H9 (cell line): ENCODE measurements at regions not wholly inside any gene's neighbourhood (a gene's known extent, or its start where the extent isn't known, plus 50 kb on each side); places are given as distances from the start of the nearest gene placed in this dataset.

Source experiments
- DNase-seq: peaks from one replicate; pipeline ENCODE4 v3.0.0-alpha.2; 2017
- H2AFZ ChIP-seq: one replicate; pipeline ENCODE4 v1.6.1; 2013; ENCODE audit warnings: mild to moderate bottlenecking, low read length, control low read depth, moderate library complexity
- H2AK5ac ChIP-seq: 2 replicates; pipeline ENCODE4 v1.6.1; 2013; ENCODE audit warnings: low read length, control low read depth, mixed read lengths; ENCODE audit not compliant: insufficient read length
- H2BK120ac ChIP-seq: one replicate; pipeline ENCODE4 v1.6.1; 2013; ENCODE audit warnings: low read depth, mild to moderate bottlenecking, low read length, control low read depth, inconsistent platforms; ENCODE audit not compliant: poor library complexity, severe bottlenecking
- H2BK12ac ChIP-seq: 2 replicates; pipeline ENCODE4 v1.6.1; 2013; ENCODE audit warnings: low read length, control low read depth, mixed read lengths, low read depth; ENCODE audit not compliant: insufficient read length
- H2BK15ac ChIP-seq: 2 replicates; pipeline ENCODE4 v1.6.1; 2013; ENCODE audit warnings: low read depth, low read length, control low read depth
- H2BK20ac ChIP-seq: one replicate; pipeline ENCODE4 v1.6.1; 2013; ENCODE audit warnings: low read depth, mild to moderate bottlenecking, low read length, control low read depth, inconsistent platforms; ENCODE audit not compliant: poor library complexity, severe bottlenecking
- H2BK5ac ChIP-seq: 2 replicates; pipeline ENCODE4 v1.6.1; 2013; ENCODE audit warnings: low read length, control low read depth, mixed read lengths; ENCODE audit not compliant: insufficient read length
- H3K14ac ChIP-seq: 2 replicates; pipeline ENCODE4 v1.6.1; 2013; ENCODE audit warnings: low read length, control low read depth; ENCODE audit not compliant: insufficient read depth
- H3K18ac ChIP-seq: 2 replicates; pipeline ENCODE4 v1.6.1; 2013; ENCODE audit warnings: low read depth, mild to moderate bottlenecking, mixed read lengths, low read length, control low read depth; ENCODE audit not compliant: insufficient read length
- H3K23ac ChIP-seq: 2 replicates; pipeline ENCODE4 v1.6.1; 2013; ENCODE audit warnings: low read length, control low read depth, mixed read lengths, low read depth; ENCODE audit not compliant: insufficient read length
- H3K23me2 ChIP-seq: 2 replicates; pipeline ENCODE4 v1.6.1; 2013; ENCODE audit warnings: low read depth, mild to moderate bottlenecking, mixed read lengths, low read length, control low read depth; ENCODE audit not compliant: insufficient read length, poor library complexity, severe bottlenecking
- H3K27ac ChIP-seq: 2 replicates; pipeline ENCODE4 v1.5.1; 2013; ENCODE audit warnings: low read length, control low read depth, mixed read lengths, low read depth; ENCODE audit not compliant: insufficient read length
- H3K27me3 ChIP-seq: 2 replicates; pipeline ENCODE4 v1.6.1; 2013; ENCODE audit warnings: low read length, control low read depth, inconsistent platforms; ENCODE audit not compliant: insufficient read depth
- H3K4ac ChIP-seq: 2 replicates; pipeline ENCODE4 v1.6.1; 2013; ENCODE audit warnings: low read depth, mild to moderate bottlenecking, control low read depth, inconsistent platforms, low read length, moderate library complexity
- H3K4me1 ChIP-seq: 2 replicates; pipeline ENCODE4 v1.6.1; 2013; ENCODE audit warnings: low read length, control low read depth, inconsistent platforms; ENCODE audit not compliant: insufficient read depth
- H3K4me2 ChIP-seq: 2 replicates; pipeline ENCODE4 v1.6.1; 2013; ENCODE audit warnings: low read length, control low read depth, mixed read lengths; ENCODE audit not compliant: insufficient read length, insufficient read depth
- H3K56ac ChIP-seq: 2 replicates; pipeline ENCODE4 v1.6.1; 2013; ENCODE audit warnings: low read depth, mild to moderate bottlenecking, mixed read lengths, low read length, control low read depth; ENCODE audit not compliant: insufficient read length
- H3K79me1 ChIP-seq: 2 replicates; pipeline ENCODE4 v1.6.1; 2013; ENCODE audit warnings: low read depth, mild to moderate bottlenecking, moderate library complexity, low read length, control low read depth, inconsistent platforms; ENCODE audit not compliant: insufficient read depth, poor library complexity, severe bottlenecking
- H3K79me2 ChIP-seq: 2 replicates; pipeline ENCODE4 v1.6.1; 2013; ENCODE audit warnings: low read length, control low read depth, inconsistent platforms; ENCODE audit not compliant: insufficient read depth
- H3K9ac ChIP-seq: 2 replicates; pipeline ENCODE4 v1.6.1; 2013; ENCODE audit warnings: low read length, control low read depth, mixed read lengths; ENCODE audit not compliant: insufficient read length; ENCODE audit errors: extremely low read depth
- H3K9me3 ChIP-seq: one replicate; pipeline ENCODE4 v1.6.1; 2013; ENCODE audit warnings: low read depth, low read length, inconsistent platforms; ENCODE audit not compliant: control insufficient read depth
- H3T11ph ChIP-seq: one replicate; pipeline ENCODE4 v1.6.1; 2013; ENCODE audit warnings: mild to moderate bottlenecking, low read length, control low read depth, inconsistent platforms
- H4K20me1 ChIP-seq: one replicate; pipeline ENCODE4 v1.6.1; 2013; ENCODE audit not compliant: control insufficient read depth, insufficient read length, insufficient read depth
- H4K5ac ChIP-seq: 2 replicates; pipeline ENCODE4 v1.6.1; 2013; ENCODE audit warnings: low read depth, mild to moderate bottlenecking, mixed read lengths, low read length, control low read depth; ENCODE audit not compliant: insufficient read length
- H4K8ac ChIP-seq: replicated peaks from 2 replicates; pipeline ENCODE4 v1.6.1; 2013; ENCODE audit warnings: low read length, control low read depth, mixed read lengths, low read depth; ENCODE audit not compliant: insufficient read length
- H4K91ac ChIP-seq: 2 replicates; pipeline ENCODE4 v1.6.1; 2013; ENCODE audit warnings: low read depth, mild to moderate bottlenecking, moderate library complexity, mixed read lengths, low read length, control low read depth; ENCODE audit not compliant: insufficient read length
- H3K27ac Mint-ChIP-seq, 3 experiments: 2 replicates in 2 of 3; 3 replicates in 1 of 3; pipeline ENCODE4 v1.8.0; 2020 to 2021; ENCODE audit warnings: mixed read lengths in 3 of 3, mild to moderate bottlenecking in 1 of 3, moderate library complexity in 1 of 3
- H3K27me3 Mint-ChIP-seq: 2 replicates; pipeline ENCODE4 v1.8.0; 2021; ENCODE audit warnings: low read depth, mild to moderate bottlenecking, moderate library complexity, mixed read lengths
- H3K36me3 Mint-ChIP-seq, 3 experiments: 2 replicates in 2 of 3; 3 replicates in 1 of 3; pipeline ENCODE4 v1.8.0; 2020 to 2021; ENCODE audit warnings: low read depth in 3 of 3, mixed read lengths in 3 of 3; ENCODE audit not compliant: insufficient read depth in 1 of 3
- H3K4me1 Mint-ChIP-seq, 2 experiments: 2 replicates each; pipeline ENCODE4 v1.8.0; 2020; ENCODE audit warnings: mixed read lengths in 2 of 2
- H3K4me3 Mint-ChIP-seq, 2 experiments: 2 replicates in 1 of 2; 3 replicates in 1 of 2; pipeline ENCODE4 v1.8.0; 2020 to 2021; ENCODE audit warnings: mild to moderate bottlenecking in 2 of 2, mixed read lengths in 2 of 2, moderate library complexity in 1 of 2
- H3K9me3 Mint-ChIP-seq, 2 experiments: 2 replicates in 1 of 2; 3 replicates in 1 of 2; pipeline ENCODE4 v1.8.0; 2020; ENCODE audit warnings: mild to moderate bottlenecking in 2 of 2, mixed read lengths in 2 of 2, moderate library complexity in 1 of 2
- WGBS: extraction: QIAGEN DNeasy Blood & Tissue Kit; methylation state at CpG from one replicate; pipeline ENCODE4 v1.1.7; 2013; ENCODE audit warnings: missing lambda C conversion rate, low lambda C conversion rate, mixed read lengths; ENCODE audit not compliant: insufficient read length; ENCODE audit errors: extremely low coverage; 5-methylcytosine and 5-hydroxymethylcytosine counted together
- TF ChIP-seq, protein P1 (sequence below): fragments of 200-600 bp; sonication (generic); conservative IDR thresholded peaks from 3 replicates; pipeline ENCODE4 v1.8.0; 2021; ENCODE audit warnings: antibody characterized with exemption, mild to moderate bottlenecking

GRCh38 chr3:64852738-64853137 lies 164.9 kb upstream of the ADAMTS9 start:
- no peaks in the 10 kb centered on the region for H3K36me3 Mint-ChIP-seq
- Histone ChIP-seq H3K79me1 (no peaks in the 10 kb centered on the region), H4K20me1 (no peaks in the 10 kb centered on the region), H2BK20ac (no peak overlapping the region), H3K56ac (no peak overlapping the region), H3K79me2 (no peaks in the 10 kb centered on the region), H2BK15ac (no peak overlapping the region), H3K23ac (no peak overlapping the region), H3K18ac (no peak overlapping the region), H3K27me3 (no peaks in the 10 kb centered on the region), H2AK5ac (no peak overlapping the region), H4K5ac (no peak overlapping the region), H4K8ac (no peak overlapping the region), H2BK5ac (no peak overlapping the region), H3T11ph (no peak overlapping the region), H3K14ac (no peak overlapping the region), H3K4ac (no peak overlapping the region), H4K91ac (no peak overlapping the region), H2BK120ac (no peak overlapping the region), H3K4me1 (no peaks in the 10 kb centered on the region), H3K27ac (no peak overlapping the region), H3K9me3 (no peaks in the 10 kb centered on the region), H3K9ac (no peak overlapping the region), H2BK12ac (no peak overlapping the region), H3K23me2 (no peaks in the 10 kb centered on the region), H3K4me2 (no peak overlapping the region), H2AFZ (no peak overlapping the region)
- H3K9me3 Mint-ChIP-seq: no peaks in the 10 kb centered on the region
- TF ChIP-seq, protein P1, sequence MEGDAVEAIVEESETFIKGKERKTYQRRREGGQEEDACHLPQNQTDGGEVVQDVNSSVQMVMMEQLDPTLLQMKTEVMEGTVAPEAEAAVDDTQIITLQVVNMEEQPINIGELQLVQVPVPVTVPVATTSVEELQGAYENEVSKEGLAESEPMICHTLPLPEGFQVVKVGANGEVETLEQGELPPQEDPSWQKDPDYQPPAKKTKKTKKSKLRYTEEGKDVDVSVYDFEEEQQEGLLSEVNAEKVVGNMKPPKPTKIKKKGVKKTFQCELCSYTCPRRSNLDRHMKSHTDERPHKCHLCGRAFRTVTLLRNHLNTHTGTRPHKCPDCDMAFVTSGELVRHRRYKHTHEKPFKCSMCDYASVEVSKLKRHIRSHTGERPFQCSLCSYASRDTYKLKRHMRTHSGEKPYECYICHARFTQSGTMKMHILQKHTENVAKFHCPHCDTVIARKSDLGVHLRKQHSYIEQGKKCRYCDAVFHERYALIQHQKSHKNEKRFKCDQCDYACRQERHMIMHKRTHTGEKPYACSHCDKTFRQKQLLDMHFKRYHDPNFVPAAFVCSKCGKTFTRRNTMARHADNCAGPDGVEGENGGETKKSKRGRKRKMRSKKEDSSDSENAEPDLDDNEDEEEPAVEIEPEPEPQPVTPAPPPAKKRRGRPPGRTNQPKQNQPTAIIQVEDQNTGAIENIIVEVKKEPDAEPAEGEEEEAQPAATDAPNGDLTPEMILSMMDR: no peak
- DNase-seq: no peak
- no peaks in the 10 kb centered on the region; the same call in 1 of the 2 replicates for H3K27me3 Mint-ChIP-seq
- H3K27ac Mint-ChIP-seq: no peak overlapping the region
- WGBS: no CpG with 5 or more reads among the region's 2 CpGs
- H3K4me1 Mint-ChIP-seq: no peaks in the 10 kb centered on the region; a peak in 2 of 4 replicates
- no peak overlapping the region for H3K4me3 Mint-ChIP-seq
